ENCODE measurements at regions not wholly inside any gene's neighbourhood (a gene's known extent, or its start where the extent isn't known, plus 50 kb on each side); places are given as distances from the start of the nearest gene placed in this dataset.

DNA sequence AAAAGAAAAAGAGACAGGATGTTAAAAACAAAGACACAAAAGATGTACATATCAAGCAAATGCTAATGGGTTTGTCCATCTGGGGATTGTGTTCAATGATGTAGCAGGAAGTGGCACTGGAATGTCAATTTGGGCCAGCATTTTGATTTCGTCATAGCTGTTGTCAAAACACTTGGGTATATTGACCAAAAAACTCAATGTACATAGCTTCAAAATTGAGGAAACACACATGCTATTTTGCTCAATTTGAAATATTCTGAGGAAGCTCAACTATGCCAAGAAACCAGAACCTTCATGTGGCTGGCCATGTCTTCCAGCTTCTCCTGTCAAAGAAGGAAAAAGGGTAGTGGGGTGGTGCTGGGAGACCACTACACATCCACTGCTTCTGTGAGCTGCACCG lies 212.7 kb upstream of the GHITM start:
- TF ChIP-seq POLR2A (IDR thresholded peaks at IDR 0.05) (no peak), CTCF (IDR thresholded peaks at IDR 0.05) (no peak)
